ENCODE measurements at regions not wholly inside any gene's neighbourhood (a gene's known extent, or its start where the extent isn't known, plus 50 kb on each side); places are given as distances from the start of the nearest gene placed in this dataset.

DNA sequence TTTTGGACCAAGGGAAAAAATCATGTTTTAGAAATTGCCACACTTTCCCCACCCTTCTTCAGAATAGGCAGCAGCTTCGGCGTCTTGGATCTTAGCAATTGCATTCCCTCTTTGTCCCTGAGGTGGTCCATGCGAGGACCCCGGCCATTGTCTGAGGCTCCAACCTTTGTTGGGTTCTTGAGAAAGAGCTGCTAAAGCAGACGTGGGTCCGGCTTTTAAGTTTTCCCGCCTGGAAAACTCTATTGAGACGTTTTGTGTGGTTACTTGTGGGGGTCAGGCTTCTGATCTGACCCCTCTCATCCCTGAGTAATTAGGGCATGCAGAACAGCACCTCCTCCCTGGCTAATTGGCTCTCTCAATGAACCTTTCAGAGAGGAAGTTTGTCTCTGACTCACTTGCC is 509.6 kb upstream of the TNC start:
- TF ChIP-seq, protein P1, sequence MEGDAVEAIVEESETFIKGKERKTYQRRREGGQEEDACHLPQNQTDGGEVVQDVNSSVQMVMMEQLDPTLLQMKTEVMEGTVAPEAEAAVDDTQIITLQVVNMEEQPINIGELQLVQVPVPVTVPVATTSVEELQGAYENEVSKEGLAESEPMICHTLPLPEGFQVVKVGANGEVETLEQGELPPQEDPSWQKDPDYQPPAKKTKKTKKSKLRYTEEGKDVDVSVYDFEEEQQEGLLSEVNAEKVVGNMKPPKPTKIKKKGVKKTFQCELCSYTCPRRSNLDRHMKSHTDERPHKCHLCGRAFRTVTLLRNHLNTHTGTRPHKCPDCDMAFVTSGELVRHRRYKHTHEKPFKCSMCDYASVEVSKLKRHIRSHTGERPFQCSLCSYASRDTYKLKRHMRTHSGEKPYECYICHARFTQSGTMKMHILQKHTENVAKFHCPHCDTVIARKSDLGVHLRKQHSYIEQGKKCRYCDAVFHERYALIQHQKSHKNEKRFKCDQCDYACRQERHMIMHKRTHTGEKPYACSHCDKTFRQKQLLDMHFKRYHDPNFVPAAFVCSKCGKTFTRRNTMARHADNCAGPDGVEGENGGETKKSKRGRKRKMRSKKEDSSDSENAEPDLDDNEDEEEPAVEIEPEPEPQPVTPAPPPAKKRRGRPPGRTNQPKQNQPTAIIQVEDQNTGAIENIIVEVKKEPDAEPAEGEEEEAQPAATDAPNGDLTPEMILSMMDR (IDR thresholded peaks at IDR 0.05; ENCODE audit: insufficient read depth, low read depth, low read length), result no peak
- H3K4me3 ChIP-seq (ENCODE audit: low read depth, low read length), result no peak overlapping the region
- DNase-seq (ENCODE audit: low read depth), result no peak

DNA sequence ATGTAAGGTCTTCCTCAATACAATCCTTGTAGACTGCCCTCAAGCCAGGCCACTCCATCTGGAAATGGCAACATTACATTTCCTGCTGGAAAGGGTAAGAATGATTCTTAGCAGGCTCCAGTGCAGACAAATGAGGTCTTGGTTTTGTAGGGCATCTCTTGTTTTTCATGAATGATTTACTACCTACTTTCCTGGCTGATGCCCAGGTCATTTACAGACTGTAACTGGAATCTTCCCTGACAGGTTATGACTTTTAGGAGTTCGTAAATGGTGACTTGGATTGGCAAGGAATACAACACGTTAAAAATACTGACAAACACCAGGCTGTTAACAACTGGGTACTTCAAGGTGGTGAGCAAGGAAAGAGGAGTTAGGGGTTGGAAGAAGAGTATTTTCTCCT is 510.5 kb upstream of the TNC start:
- H3K4me3 ChIP-seq (ENCODE audit: low read depth, low read length), result no peak overlapping the region
- no peak for DNase-seq (ENCODE audit: low read depth)
- TF ChIP-seq, protein P1 (IDR thresholded peaks at IDR 0.05; ENCODE audit: insufficient read depth, low read depth, low read length), result no peak

DNA sequence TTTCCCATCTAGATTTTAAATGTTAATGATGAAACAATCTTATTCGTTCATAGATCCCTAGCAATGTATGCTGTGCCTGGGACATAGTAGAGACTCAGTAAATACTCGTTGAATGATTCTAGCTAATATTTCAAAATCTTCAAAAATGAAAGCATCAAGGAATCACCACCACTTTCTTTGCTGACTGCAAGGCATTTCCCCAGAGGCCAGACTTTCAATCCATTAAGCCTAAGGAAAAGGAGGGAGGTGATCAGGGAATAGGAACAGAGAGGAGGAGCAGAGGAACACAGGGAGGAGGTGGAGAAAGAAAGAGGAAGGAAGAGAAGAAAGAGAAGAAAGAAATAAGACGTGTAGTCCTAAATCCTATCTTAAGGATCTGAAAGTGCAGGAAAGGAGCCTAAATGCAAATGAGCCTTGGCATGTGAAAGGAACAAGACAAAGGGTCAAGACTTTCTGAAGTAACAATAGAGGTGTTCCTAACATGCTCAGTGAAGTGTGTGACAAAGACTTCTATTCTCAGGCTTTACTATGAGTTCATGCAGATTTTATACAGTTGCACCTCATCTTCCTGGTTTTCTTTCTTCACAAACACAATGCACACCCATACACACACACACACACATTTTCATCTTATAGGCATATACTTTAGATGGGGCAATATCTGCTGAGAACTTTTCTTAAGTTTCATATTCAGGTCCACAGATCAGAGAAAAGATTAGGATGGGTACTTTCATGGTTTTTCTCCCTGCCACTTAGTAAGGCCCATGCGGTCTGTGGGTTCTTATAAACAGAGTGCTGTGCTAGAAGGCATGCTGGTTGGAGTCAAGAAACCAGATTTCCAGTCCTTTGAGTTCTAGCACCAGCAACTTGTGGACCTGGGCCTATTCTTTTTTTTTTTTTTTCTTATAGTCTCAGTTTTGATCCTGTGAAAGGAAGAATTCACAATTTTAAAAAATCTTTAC is 512.2 kb upstream of the TNC start:
- no peak overlapping the region for H3K4me3 ChIP-seq (ENCODE audit: low read depth, low read length)
- DNase-seq (ENCODE audit: low read depth), result no peak
- TF ChIP-seq, protein P1 (IDR thresholded peaks at IDR 0.05; ENCODE audit: insufficient read depth, low read depth, low read length), result no peak

DNA sequence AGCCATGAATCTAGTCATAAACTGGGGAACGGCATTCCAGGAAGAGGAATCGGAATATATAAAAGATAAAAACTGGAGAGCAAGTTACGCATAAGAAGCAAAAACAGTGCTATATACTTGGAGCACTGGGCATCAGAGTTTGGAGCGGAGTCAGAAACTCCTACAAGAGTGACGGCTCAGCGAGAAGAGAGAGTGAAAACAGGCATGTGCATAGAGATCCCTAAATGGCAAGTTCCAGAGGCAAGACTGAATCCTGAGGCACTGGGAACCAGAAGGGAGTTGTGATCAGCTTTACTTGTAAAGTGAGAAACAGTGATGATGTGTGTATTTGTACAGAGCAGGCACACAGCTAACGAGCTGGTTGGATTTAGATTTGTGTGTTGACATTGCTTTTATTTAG is 514.4 kb upstream of the TNC start:
- TF ChIP-seq, protein P1 (IDR thresholded peaks at IDR 0.05; ENCODE audit: insufficient read depth, low read depth, low read length), result no peak
- no peak for DNase-seq (ENCODE audit: low read depth)
- H3K4me3 ChIP-seq (ENCODE audit: low read depth, low read length), result no peak overlapping the region

DNA sequence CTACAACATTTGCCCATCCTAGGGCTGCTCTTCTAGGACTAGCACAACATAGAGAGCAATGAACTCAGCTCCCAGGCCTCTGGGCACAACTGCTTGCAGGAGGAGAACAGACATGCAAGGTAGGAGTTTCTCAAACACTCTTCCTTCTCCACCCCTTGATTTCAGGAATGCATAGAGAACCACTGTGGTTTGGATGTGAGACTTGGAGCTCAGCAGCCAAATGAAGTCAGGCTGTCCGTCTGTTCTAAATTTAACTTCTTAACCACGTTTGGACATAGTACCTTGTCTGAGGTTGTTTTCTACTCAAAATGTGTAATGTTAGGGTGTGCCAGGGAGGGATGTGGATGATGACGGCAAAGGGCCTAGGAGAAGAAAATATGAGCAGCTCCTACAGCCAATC is 515.1 kb upstream of the TNC start:
- TF ChIP-seq, protein P1 (IDR thresholded peaks at IDR 0.05; ENCODE audit: insufficient read depth, low read depth, low read length), result no peak
- DNase-seq (ENCODE audit: low read depth), result no peak
- no peak overlapping the region for H3K4me3 ChIP-seq (ENCODE audit: low read depth, low read length)

DNA sequence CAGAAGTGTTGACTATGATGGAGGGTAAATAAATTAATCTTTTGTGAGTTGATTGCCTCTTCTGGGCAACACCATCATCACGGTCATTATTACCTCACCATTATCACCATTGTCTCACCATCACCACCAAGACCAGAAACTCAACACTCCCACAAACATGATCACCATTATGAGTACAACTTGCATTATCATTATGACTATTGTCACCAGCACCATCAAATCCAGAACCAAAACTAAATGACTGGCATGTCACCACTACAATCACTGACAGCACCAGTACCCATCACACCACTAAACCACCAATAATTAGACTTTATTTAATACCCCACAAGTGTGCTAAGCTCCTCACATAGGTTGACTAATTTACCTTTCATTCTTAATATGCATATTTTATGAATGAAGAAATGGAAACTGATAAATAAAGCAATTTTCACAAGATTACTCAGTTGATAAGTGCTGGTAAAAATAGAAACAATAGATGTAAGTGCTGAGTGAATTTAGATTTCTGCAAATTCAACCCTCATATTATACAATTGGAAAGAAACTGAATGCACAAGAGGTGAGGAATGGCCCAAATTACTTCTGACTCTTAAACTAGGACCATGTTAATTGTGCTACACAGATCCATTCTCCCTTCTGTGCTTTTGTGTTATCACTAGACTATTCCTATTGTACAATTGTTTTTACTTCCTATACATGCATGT is 517.8 kb upstream of the PAPPA start:
- no peak overlapping the region for H3K4me3 ChIP-seq (ENCODE audit: low read depth, low read length)
- TF ChIP-seq, protein P1 (IDR thresholded peaks at IDR 0.05; ENCODE audit: insufficient read depth, low read depth, low read length), result no peak
- no peak for DNase-seq (ENCODE audit: low read depth)
